ENCODE measurements at regions not wholly inside any gene's neighbourhood (a gene's known extent, or its start where the extent isn't known, plus 50 kb on each side); places are given as distances from the start of the nearest gene placed in this dataset.

- TF ChIP-seq CTCF (IDR thresholded peaks at IDR 0.05; ENCODE audit: control extremely low read depth, extremely low read depth, low read depth, missing control alignments), result no peak
- POLR2A ChIA-PET, result no interaction called here
- DNase-seq (ENCODE audit: extremely low spot score), result no peak
- CTCF ChIA-PET, result no interaction called here
These were observed 558.5 kb downstream of the LRRIQ3 start for GRCh38 chr1:73639494-73639893.

- TF ChIP-seq CTCF (IDR thresholded peaks at IDR 0.05; ENCODE audit: control extremely low read depth, extremely low read depth, low read depth, missing control alignments), result no peak
These were observed 560.7 kb downstream of the LRRIQ3 start for GRCh38 chr1:73637264-73637663.

GRCh38 chr1:73635021-73635420, 563.0 kb downstream of the LRRIQ3 start:
- no peak for DNase-seq (ENCODE audit: extremely low spot score)
- CTCF ChIA-PET, result no interaction called here
- POLR2A ChIA-PET, result no interaction called here
- no peak for TF ChIP-seq CTCF (IDR thresholded peaks at IDR 0.05; ENCODE audit: control extremely low read depth, extremely low read depth, low read depth, missing control alignments)

More at GRCh38 chr1:73637264-73637663, 560.7 kb downstream of the LRRIQ3 start:
- DNase-seq (ENCODE audit: extremely low spot score), result no peak
- POLR2A ChIA-PET, result no interaction called here
- CTCF ChIA-PET, result interaction anchor here (1.2 kb wide), 1 partner anchor 27 kb away, joined by 3 read pairs; no protein-coding TSS in a partner anchor

- POLR2A ChIA-PET, result no interaction called here
- no peak for TF ChIP-seq CTCF (IDR thresholded peaks at IDR 0.05; ENCODE audit: control extremely low read depth, extremely low read depth, low read depth, missing control alignments)
- CTCF ChIA-PET, result interaction anchor here (1.1 kb wide), 1 partner anchor 28 kb away, joined by 3 read pairs; no protein-coding TSS in a partner anchor
- DNase-seq (ENCODE audit: extremely low spot score), result no peak
These were observed 570.3 kb downstream of the LRRIQ3 start for GRCh38 chr1:73627723-73628122.

- no peak for TF ChIP-seq CTCF (IDR thresholded peaks at IDR 0.05; ENCODE audit: control extremely low read depth, extremely low read depth, low read depth, missing control alignments)
- POLR2A ChIA-PET, result no interaction called here
- CTCF ChIA-PET, result interaction anchor here (0.8 kb wide), 1 partner anchor 14 kb away, joined by 3 read pairs; no protein-coding TSS in a partner anchor
- DNase-seq (ENCODE audit: extremely low spot score), result no peak
These were observed 571.6 kb downstream of the LRRIQ3 start for GRCh38 chr1:73626326-73626725.

- DNase-seq (ENCODE audit: extremely low spot score), result no peak
- ChIA-PET CTCF (interaction anchor here (1.3 to 1.5 kb wide), 2 partner anchors 12 to 15 kb away, joined by 3 to 4 read pairs; no protein-coding TSS in a partner anchor), POLR2A (no interaction called here)
- no peak for TF ChIP-seq CTCF (IDR thresholded peaks at IDR 0.05; ENCODE audit: control extremely low read depth, extremely low read depth, low read depth, missing control alignments)
These were observed 574.0 kb downstream of the LRRIQ3 start for GRCh38 chr1:73623946-73624345.

GRCh38 chr1:73617145-73617544, 580.8 kb downstream of the LRRIQ3 start:
- CTCF ChIA-PET, result no interaction called here
- POLR2A ChIA-PET, result no interaction called here

More at GRCh38 chr1:73617145-73617544, 580.8 kb downstream of the LRRIQ3 start:
- no peak for TF ChIP-seq CTCF (IDR thresholded peaks at IDR 0.05; ENCODE audit: control extremely low read depth, extremely low read depth, low read depth, missing control alignments)
- DNase-seq (ENCODE audit: extremely low spot score), result no peak

Data from GM10248 (cell line).